ENCODE measurements at regions not wholly inside any gene's neighbourhood (a gene's known extent, or its start where the extent isn't known, plus 50 kb on each side); places are given as distances from the start of the nearest gene placed in this dataset.

- TF ChIP-seq CTCF (conservative IDR thresholded peaks at IDR 0.05; ENCODE audit: low read length) (no peak), EZH2phosphoT487 (IDR thresholded peaks at IDR 0.05; ENCODE audit: borderline replicate concordance) (no peak)
Measured at GRCh38 chr5:91978221-91978882, 595.2 kb upstream of the ARRDC3 start.

Measured in Loucy (cell line).